GM12878 (cell line): ENCODE measurements at regions not wholly inside any gene's neighbourhood (a gene's known extent, or its start where the extent isn't known, plus 50 kb on each side); places are given as distances from the start of the nearest gene placed in this dataset.
"Not testable (repeated sequence)": the region's sequence is repeated elsewhere in the genome, so short reads cannot be mapped to it uniquely, and the experiment has no call there.

Experiments used
- BHLHE40 ChIP-seq, 2 experiments: fragments of 450-650 bp in 1 of 2; IDR thresholded peaks; 2 replicates each; pipeline ENCODE4 v1.6.1; 2011 to 2017; ENCODE audit warnings: low read depth in 2 of 2, borderline replicate concordance in 1 of 2, improper control_type of control experiment in 1 of 2, low read length in 1 of 2, mild to moderate bottlenecking in 1 of 2
- CBX3 ChIP-seq: fragments of 200-600 bp; sonication (generic); IDR thresholded peaks from 2 replicates; pipeline ENCODE4 v1.6.1; 2016; ENCODE audit warnings: low read depth, borderline replicate concordance
- CTCF ChIP-seq, 3 experiments: IDR thresholded peaks in 2 of 3; conservative IDR thresholded peaks in 1 of 3; 2 replicates each; pipeline ENCODE4 v1.5.1; 2011; ENCODE audit warnings: low read depth in 3 of 3, low read length in 3 of 3, mild to moderate bottlenecking in 3 of 3, control low read depth in 2 of 3, moderate library complexity in 2 of 3, inconsistent platforms in 1 of 3, mixed read lengths in 1 of 3; ENCODE audit not compliant: control insufficient read depth in 2 of 3, insufficient read depth in 1 of 3; ENCODE audit errors: extremely low read depth in 1 of 3
- EP300 ChIP-seq, 2 experiments: fragments of 150-350 bp in 1 of 2; IDR thresholded peaks; 2 replicates each; pipeline ENCODE4 v1.6.1; 2011 to 2012; ENCODE audit warnings: low read depth in 2 of 2, low read length in 2 of 2, borderline replicate concordance in 1 of 2, improper control_type of control experiment in 1 of 2, inconsistent platforms in 1 of 2; ENCODE audit not compliant: control insufficient read depth in 1 of 2
- JUND ChIP-seq: IDR thresholded peaks from 2 replicates; pipeline ENCODE4 v1.6.1; 2012; ENCODE audit warnings: low read depth, mild to moderate bottlenecking, low read length, improper control_type of control experiment, moderate library complexity
- NBN ChIP-seq: fragments of 450-650 bp; IDR thresholded peaks from 2 replicates; pipeline ENCODE4 v1.6.1; 2016
- NRF1 ChIP-seq: conservative IDR thresholded peaks from 2 replicates; pipeline ENCODE4 v1.6.1; 2011; ENCODE audit warnings: mild to moderate bottlenecking, low read depth, low read length, improper control_type of control experiment
- POLR2A ChIP-seq: IDR thresholded peaks from 2 replicates; pipeline ENCODE4 v1.6.1; 2011; ENCODE audit warnings: low read depth, mild to moderate bottlenecking, low read length
- POLR2AphosphoS5 ChIP-seq: IDR thresholded peaks from 2 replicates; pipeline ENCODE4 v1.6.1; 2011; ENCODE audit warnings: mild to moderate bottlenecking, low read length, inconsistent platforms
- RAD21 ChIP-seq: IDR thresholded peaks from 2 replicates; pipeline ENCODE4 v1.6.1; 2011; ENCODE audit warnings: mild to moderate bottlenecking, low read depth, low read length, moderate library complexity; ENCODE audit not compliant: insufficient read depth
- RFX5 ChIP-seq: IDR thresholded peaks from 2 replicates; pipeline ENCODE4 v1.6.1; 2011; ENCODE audit warnings: low read depth, low read length, improper control_type of control experiment
- USF1 ChIP-seq: IDR thresholded peaks from 2 replicates; pipeline ENCODE4 v1.6.1; 2011; ENCODE audit warnings: borderline replicate concordance, low read depth, mild to moderate bottlenecking, moderate library complexity, mixed read lengths, low read length; ENCODE audit not compliant: insufficient read depth; ENCODE audit errors: extremely low read length
- ZBTB11 ChIP-seq: fragments of 450-650 bp; formaldehyde crosslinking; IDR thresholded peaks from 2 replicates; pipeline ENCODE4 v1.5.0; 2022; ENCODE audit warnings: mild to moderate bottlenecking, missing genetic modification characterization

- TF ChIP-seq JUND; USF1; NRF1; ZBTB11 (CRISPR knock-in tag); POLR2AphosphoS5; RAD21; CTCF (IDR thresholded peaks at IDR 0.05 in 2 of 3, conservative IDR thresholded peaks at IDR 0.05 in 1 of 3; ENCODE audit: control insufficient read depth in 2 of 3, extremely low read depth in 1 of 3, insufficient read depth in 1 of 3, low read depth in 3 of 3, low read length in 3 of 3); BHLHE40 (IDR thresholded peaks at IDR 0.05; ENCODE audit: borderline replicate concordance in 1 of 2, low read depth in 2 of 2, low read length in 1 of 2); POLR2A; NBN; RFX5; EP300 (IDR thresholded peaks at IDR 0.05; ENCODE audit: borderline replicate concordance in 1 of 2, control insufficient read depth in 1 of 2, low read depth in 2 of 2, low read length in 2 of 2); CBX3: not testable (repeated sequence)
Observed at GRCh38 chr5:25263507-25263906, 618.7 kb upstream of the CDH10 start.
